Activated naive CD8-positive, alpha-beta T cell (primary cell): ENCODE measurements at regions not wholly inside any gene's neighbourhood (a gene's known extent, or its start where the extent isn't known, plus 50 kb on each side); places are given as distances from the start of the nearest gene placed in this dataset.
"Not testable (repeated sequence)": the region's sequence is repeated elsewhere in the genome, so short reads cannot be mapped to it uniquely, and the experiment has no call there.

Experiments
- H3K27ac Mint-ChIP-seq: one replicate; pipeline ENCODE4 v1.8.0; 2021; ENCODE audit warnings: mixed read lengths
- H3K27me3 Mint-ChIP-seq: one replicate; pipeline ENCODE4 v1.8.0; 2021; ENCODE audit warnings: mixed read lengths
- H3K36me3 Mint-ChIP-seq: one replicate; pipeline ENCODE4 v1.8.0; 2021; ENCODE audit warnings: mixed read lengths
- H3K4me1 Mint-ChIP-seq: one replicate; pipeline ENCODE4 v1.8.0; 2021; ENCODE audit warnings: low read depth, mixed read lengths
- H3K4me3 Mint-ChIP-seq: one replicate; pipeline ENCODE4 v1.8.0; 2021; ENCODE audit warnings: mild to moderate bottlenecking, mixed read lengths
- H3K9me3 Mint-ChIP-seq: one replicate; pipeline ENCODE4 v1.8.0; 2021; ENCODE audit warnings: low read depth, mixed read lengths

GRCh38 chrX:120740072-120740471 is 110.2 kb upstream of the C1GALT1C1 start:
- Mint-ChIP-seq H3K4me3 (no peak overlapping the region), H3K27ac (no peak overlapping the region), H3K27me3 (no peaks in the 10 kb centered on the region), H3K36me3 (peaks cover 2% of the 10 kb centered on the region), H3K4me1 (peaks cover 18% of the 10 kb centered on the region), H3K9me3 (no peaks in the 10 kb centered on the region)

DNA sequence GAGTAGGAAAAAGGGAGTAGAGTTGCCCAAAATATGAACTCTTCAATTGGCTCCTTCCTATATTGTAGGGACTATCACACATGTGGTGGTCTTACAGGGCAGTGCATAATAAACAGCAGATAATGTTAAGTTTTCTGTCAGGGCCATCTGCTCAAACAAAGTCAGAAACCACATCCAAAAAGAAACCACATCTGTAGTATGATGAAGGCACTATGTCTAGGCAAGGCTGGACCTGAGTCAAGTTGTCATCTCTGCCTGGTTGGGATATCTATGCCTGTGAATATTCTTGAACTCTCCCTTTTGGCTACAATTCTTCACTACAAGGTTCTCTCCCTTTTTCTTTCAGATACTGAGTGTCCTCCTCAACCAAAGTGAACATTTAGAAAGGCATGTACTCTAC is 109.4 kb upstream of the C1GALT1C1 start:
- peaks cover 18% of the 10 kb centered on the region for H3K4me1 Mint-ChIP-seq
- no peak overlapping the region for H3K4me3 Mint-ChIP-seq
- peaks cover under 1% of the 10 kb centered on the region for H3K36me3 Mint-ChIP-seq
- H3K27me3 Mint-ChIP-seq = no peaks in the 10 kb centered on the region
- H3K9me3 Mint-ChIP-seq = no peaks in the 10 kb centered on the region
- no peak overlapping the region for H3K27ac Mint-ChIP-seq

- no peaks in the 10 kb centered on the region for H3K36me3 Mint-ChIP-seq
- H3K9me3 Mint-ChIP-seq = no peaks in the 10 kb centered on the region
- peaks cover 18% of the 10 kb centered on the region for H3K4me1 Mint-ChIP-seq
- H3K4me3 Mint-ChIP-seq = no peak overlapping the region
- H3K27me3 Mint-ChIP-seq = no peaks in the 10 kb centered on the region
- peak overlapping the region; percentile 34 for H3K27ac Mint-ChIP-seq
Observed at GRCh38 chrX:120736989-120737388, 107.1 kb upstream of the C1GALT1C1 start.

GRCh38 chrX:120735966-120736365 is 106.1 kb upstream of the C1GALT1C1 start:
- H3K4me3 Mint-ChIP-seq = no peak overlapping the region
- peaks cover 18% of the 10 kb centered on the region for H3K4me1 Mint-ChIP-seq
- no peak overlapping the region for H3K27ac Mint-ChIP-seq
- H3K27me3 Mint-ChIP-seq = no peaks in the 10 kb centered on the region
- H3K36me3 Mint-ChIP-seq = no peaks in the 10 kb centered on the region
- no peaks in the 10 kb centered on the region for H3K9me3 Mint-ChIP-seq

DNA sequence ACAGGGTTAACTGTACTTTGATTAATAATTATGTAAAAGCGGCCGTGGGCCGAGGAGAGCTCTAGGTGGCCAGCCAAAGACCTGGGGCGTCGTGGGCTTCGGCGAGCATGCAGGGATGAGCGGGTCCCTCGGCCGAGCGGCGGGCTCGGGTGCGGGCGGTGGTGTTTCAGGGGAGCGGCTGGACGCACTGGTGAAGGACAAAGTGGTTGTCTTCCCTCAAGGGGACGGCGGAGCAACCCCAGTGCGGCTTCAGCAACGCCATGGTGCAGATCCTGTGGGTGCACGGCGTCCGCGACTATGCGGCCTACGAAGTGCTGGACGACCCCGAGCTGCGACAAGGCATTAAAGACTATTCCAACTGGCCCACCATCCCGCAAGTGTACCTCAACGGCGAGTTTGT is 103.0 kb upstream of the C1GALT1C1 start:
- peaks cover 13% of the 10 kb centered on the region for H3K4me1 Mint-ChIP-seq
- no peaks in the 10 kb centered on the region for H3K36me3 Mint-ChIP-seq
- no peaks in the 10 kb centered on the region for H3K9me3 Mint-ChIP-seq
- H3K27ac Mint-ChIP-seq = no peak overlapping the region
- no peaks in the 10 kb centered on the region for H3K27me3 Mint-ChIP-seq
- H3K4me3 Mint-ChIP-seq = no peak overlapping the region

DNA sequence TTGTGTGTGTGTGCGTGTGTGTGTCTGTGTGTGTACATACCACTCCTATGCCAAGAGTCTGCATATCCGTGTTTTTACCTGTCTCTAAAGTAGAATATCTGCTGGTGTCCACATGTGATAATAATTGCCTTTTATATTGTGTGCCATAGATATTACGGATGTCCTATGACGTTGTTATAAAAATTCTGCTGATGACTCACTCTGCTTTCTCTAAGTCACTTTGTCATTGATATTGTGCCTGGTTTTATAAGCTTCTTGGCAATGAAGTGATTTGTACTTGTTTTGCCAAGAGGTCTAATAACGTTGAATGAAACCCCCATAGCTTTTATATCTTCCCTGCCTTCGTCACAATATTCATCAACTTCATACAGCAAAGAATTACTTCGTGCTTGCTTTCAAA is 102.6 kb upstream of the C1GALT1C1 start:
- Mint-ChIP-seq H3K36me3 (no peaks in the 10 kb centered on the region), H3K9me3 (no peaks in the 10 kb centered on the region), H3K27ac (no peak overlapping the region), H3K27me3 (no peaks in the 10 kb centered on the region), H3K4me1 (peaks cover 10% of the 10 kb centered on the region), H3K4me3 (no peak overlapping the region)

DNA sequence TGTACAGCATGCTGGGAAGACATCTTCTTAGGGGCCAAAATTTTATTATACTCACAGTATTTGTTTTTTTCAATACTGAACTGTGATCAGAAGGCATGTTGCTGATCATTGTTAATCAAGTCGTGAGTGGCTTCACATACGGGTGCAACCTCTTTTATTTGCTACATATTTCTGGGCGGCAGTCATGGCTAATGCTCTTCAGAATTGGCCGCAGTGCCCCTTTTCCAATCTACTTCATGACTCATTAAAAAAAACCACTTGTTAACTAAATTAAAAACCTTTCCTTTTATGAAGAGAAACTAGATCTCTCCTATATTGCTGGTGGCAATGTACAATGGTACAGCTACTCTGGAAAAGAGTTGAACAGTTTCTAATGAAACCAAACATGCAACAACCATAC is 101.5 kb upstream of the C1GALT1C1 start:
- Mint-ChIP-seq H3K27me3 (no peaks in the 10 kb centered on the region), H3K36me3 (no peaks in the 10 kb centered on the region), H3K4me3 (no peak overlapping the region), H3K9me3 (no peaks in the 10 kb centered on the region), H3K27ac (no peak overlapping the region), H3K4me1 (peaks cover 1% of the 10 kb centered on the region)

GRCh38 chrX:120729506-120730255 is 99.8 kb upstream of the C1GALT1C1 start:
- not testable (repeated sequence) for H3K27me3 Mint-ChIP-seq, H3K4me1 Mint-ChIP-seq, H3K36me3 Mint-ChIP-seq, H3K4me3 Mint-ChIP-seq, H3K27ac Mint-ChIP-seq, H3K9me3 Mint-ChIP-seq

DNA sequence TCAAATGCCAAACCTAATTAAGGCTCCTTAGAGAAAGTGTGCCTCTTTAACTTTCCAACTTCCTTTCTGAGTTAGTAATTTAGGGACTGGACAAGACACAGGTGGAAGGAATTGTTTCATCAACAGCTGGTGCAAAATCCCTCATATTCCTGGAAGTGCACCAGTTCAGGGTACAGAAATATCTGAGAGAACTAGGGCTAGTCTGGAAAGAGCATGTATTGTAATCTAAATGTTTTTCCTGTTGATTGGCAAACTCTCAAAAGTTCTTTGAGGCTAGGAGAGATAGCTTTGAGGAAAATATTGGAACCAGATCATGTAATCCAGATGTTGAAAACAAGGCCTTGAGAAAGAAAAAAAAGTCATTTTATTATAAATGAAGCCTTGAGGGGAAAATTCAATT is 98.1 kb upstream of the C1GALT1C1 start:
- Mint-ChIP-seq H3K4me1 (no peaks in the 10 kb centered on the region), H3K27me3 (no peaks in the 10 kb centered on the region), H3K9me3 (no peaks in the 10 kb centered on the region), H3K36me3 (no peaks in the 10 kb centered on the region), H3K4me3 (no peak overlapping the region), H3K27ac (no peak overlapping the region)

DNA sequence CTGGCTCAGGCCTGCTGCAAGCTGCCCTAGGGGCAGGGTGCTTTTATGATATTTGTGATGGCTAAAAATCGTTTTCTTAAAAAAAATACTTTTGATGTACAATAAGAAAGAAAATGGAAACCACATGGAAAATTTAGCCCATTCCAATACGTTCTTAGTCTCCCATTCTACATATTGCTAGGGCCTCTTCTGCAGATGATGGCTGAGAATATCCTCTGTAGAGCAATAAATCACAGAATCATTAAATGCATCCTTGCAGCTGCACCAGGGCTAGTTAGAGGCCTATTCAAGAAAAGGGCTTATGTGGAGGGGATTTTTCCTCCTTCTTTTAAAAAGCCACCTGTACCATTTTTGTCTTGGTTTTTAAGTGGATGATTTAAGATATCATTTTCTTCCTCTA is 97.6 kb upstream of the C1GALT1C1 start:
- Mint-ChIP-seq H3K36me3 (no peaks in the 10 kb centered on the region), H3K27ac (no peak overlapping the region), H3K9me3 (no peaks in the 10 kb centered on the region), H3K4me3 (no peak overlapping the region), H3K4me1 (no peaks in the 10 kb centered on the region), H3K27me3 (no peaks in the 10 kb centered on the region)

GRCh38 chrX:120726294-120726693 is 96.4 kb upstream of the C1GALT1C1 start:
- Mint-ChIP-seq H3K4me3 (no peak overlapping the region), H3K4me1 (no peaks in the 10 kb centered on the region), H3K9me3 (no peaks in the 10 kb centered on the region), H3K36me3 (no peaks in the 10 kb centered on the region), H3K27ac (no peak overlapping the region), H3K27me3 (no peaks in the 10 kb centered on the region)

GRCh38 chrX:120725874-120726273 is 96.0 kb upstream of the C1GALT1C1 start:
- no peaks in the 10 kb centered on the region for H3K36me3 Mint-ChIP-seq
- H3K9me3 Mint-ChIP-seq = no peaks in the 10 kb centered on the region
- no peak overlapping the region for H3K27ac Mint-ChIP-seq
- H3K4me3 Mint-ChIP-seq = no peak overlapping the region
- no peaks in the 10 kb centered on the region for H3K4me1 Mint-ChIP-seq
- no peaks in the 10 kb centered on the region for H3K27me3 Mint-ChIP-seq

- Mint-ChIP-seq H3K36me3 (no peaks in the 10 kb centered on the region), H3K27me3 (no peaks in the 10 kb centered on the region), H3K9me3 (no peaks in the 10 kb centered on the region), H3K4me3 (no peak overlapping the region), H3K4me1 (no peaks in the 10 kb centered on the region), H3K27ac (no peak overlapping the region)
Observed at GRCh38 chrX:120719622-120720021, 89.8 kb upstream of the C1GALT1C1 start.

DNA sequence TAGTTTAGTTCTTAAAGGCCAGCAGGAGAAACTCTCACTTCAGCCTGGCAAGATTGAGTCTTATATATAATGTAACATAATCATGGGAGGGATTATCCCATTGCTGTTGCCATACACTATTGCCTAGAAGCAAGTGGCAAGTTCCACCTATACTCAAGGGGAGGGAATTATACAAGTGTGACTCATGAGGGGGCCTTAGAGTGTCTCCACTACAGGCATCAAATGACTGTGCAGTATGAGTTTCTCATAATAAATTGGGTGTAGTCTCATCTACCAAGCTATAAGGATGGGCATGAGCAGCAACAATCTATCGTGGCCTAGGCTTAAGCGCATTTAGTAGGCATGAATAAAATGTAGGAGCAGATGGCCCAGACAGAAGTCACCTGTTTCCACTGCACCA is 89.1 kb upstream of the C1GALT1C1 start:
- no peaks in the 10 kb centered on the region for H3K36me3 Mint-ChIP-seq
- H3K9me3 Mint-ChIP-seq = no peaks in the 10 kb centered on the region
- no peaks in the 10 kb centered on the region for H3K27me3 Mint-ChIP-seq
- no peaks in the 10 kb centered on the region for H3K4me1 Mint-ChIP-seq
- no peak overlapping the region for H3K27ac Mint-ChIP-seq
- no peak overlapping the region for H3K4me3 Mint-ChIP-seq

GRCh38 chrX:120702337-120702736 is 72.5 kb upstream of the C1GALT1C1 start:
- H3K27me3 Mint-ChIP-seq, H3K4me3 Mint-ChIP-seq, H3K27ac Mint-ChIP-seq, H3K4me1 Mint-ChIP-seq, H3K9me3 Mint-ChIP-seq, H3K36me3 Mint-ChIP-seq: not testable (repeated sequence)

DNA sequence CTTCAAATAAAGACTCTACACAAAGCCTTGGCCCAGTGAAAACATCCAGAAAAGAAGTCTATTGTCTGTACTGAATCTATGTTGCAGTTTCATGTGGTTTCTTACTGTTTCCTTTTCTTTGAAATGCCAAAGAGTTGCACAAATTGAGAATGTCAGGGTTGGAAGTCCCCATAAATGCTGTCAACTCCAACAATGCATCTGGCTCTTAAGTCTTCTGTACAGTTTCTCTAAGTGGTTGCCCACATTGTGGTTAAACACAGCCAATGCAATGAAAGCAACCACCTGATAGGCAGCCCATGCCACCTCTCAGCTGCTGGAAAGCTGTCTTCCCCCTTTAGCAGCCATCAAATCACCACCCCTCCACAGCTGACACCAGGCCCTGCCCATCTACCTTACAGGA is 67.2 kb upstream of the C1GALT1C1 start:
- H3K36me3 Mint-ChIP-seq = peaks cover 6% of the 10 kb centered on the region
- peak overlapping the region; percentile 58 for H3K4me3 Mint-ChIP-seq
- H3K9me3 Mint-ChIP-seq = peaks cover 10% of the 10 kb centered on the region
- no peaks in the 10 kb centered on the region for H3K27me3 Mint-ChIP-seq
- H3K27ac Mint-ChIP-seq = peak overlapping the region; percentile 88
- peaks cover 18% of the 10 kb centered on the region for H3K4me1 Mint-ChIP-seq
